IMR-90 (cell line): ENCODE measurements at regions not wholly inside any gene's neighbourhood (a gene's known extent, or its start where the extent isn't known, plus 50 kb on each side); places are given as distances from the start of the nearest gene placed in this dataset.

ENCODE experiments used
- BHLHE40 ChIP-seq: fragments of 150-350 bp; IDR thresholded peaks from 2 replicates; pipeline ENCODE4 v1.6.1; 2016; ENCODE audit warnings: mild to moderate bottlenecking, low read depth, low read length
- CEBPB ChIP-seq: IDR thresholded peaks from 2 replicates; pipeline ENCODE4 v1.6.1; 2012; ENCODE audit warnings: low read depth, low read length, improper control_type of control experiment
- CHD1 ChIP-seq: IDR thresholded peaks from 2 replicates; pipeline ENCODE4 v1.6.1; 2012; ENCODE audit warnings: low read depth, low read length, improper control_type of control experiment
- FOS ChIP-seq: fragments of 150-350 bp; IDR thresholded peaks from 2 replicates; pipeline ENCODE4 v1.6.1; 2016; ENCODE audit warnings: low read depth, low read length
- MAFK ChIP-seq: IDR thresholded peaks from 2 replicates; pipeline ENCODE4 v1.6.1; 2012; ENCODE audit warnings: low read depth, low read length, improper control_type of control experiment
- MXI1 ChIP-seq: IDR thresholded peaks from 2 replicates; pipeline ENCODE4 v1.6.1; 2012; ENCODE audit warnings: low read depth, mild to moderate bottlenecking, low read length, moderate library complexity, borderline replicate concordance
- NFE2L2 ChIP-seq: fragments of 150-350 bp; IDR thresholded peaks from 2 replicates; pipeline ENCODE4 v1.6.1; 2016; ENCODE audit warnings: low read depth, mild to moderate bottlenecking, low read length
- POLR2A ChIP-seq: IDR thresholded peaks from 2 replicates; pipeline ENCODE4 v1.6.1; 2012; ENCODE audit warnings: mild to moderate bottlenecking, low read depth, low read length
- RAD21 ChIP-seq: IDR thresholded peaks from 2 replicates; pipeline ENCODE4 v1.6.1; 2012; ENCODE audit warnings: low read length, improper control_type of control experiment
- RCOR1 ChIP-seq: IDR thresholded peaks from 2 replicates; pipeline ENCODE4 v1.6.1; 2012; ENCODE audit warnings: mild to moderate bottlenecking, low read length, improper control_type of control experiment; ENCODE audit not compliant: insufficient replicate concordance
- RFX5 ChIP-seq: IDR thresholded peaks from 2 replicates; pipeline ENCODE4 v1.8.0; 2012; ENCODE audit warnings: low read depth, mild to moderate bottlenecking, low read length, moderate library complexity
- SMC3 ChIP-seq: fragments of 150-350 bp; IDR thresholded peaks from 2 replicates; pipeline ENCODE4 v1.6.1; 2016; ENCODE audit warnings: low read depth, mild to moderate bottlenecking, antibody characterized with exemption, low read length, moderate library complexity
- TF ChIP-seq, protein P1 (sequence below): conservative IDR thresholded peaks from 2 replicates; pipeline ENCODE4 v1.5.1; 2012; ENCODE audit warnings: mild to moderate bottlenecking, low read depth, low read length, improper control_type of control experiment
- TF ChIP-seq, protein P2 (sequence below): fragments of 150-350 bp; IDR thresholded peaks from 2 replicates; pipeline ENCODE4 v1.6.1; 2016; ENCODE audit warnings: low read depth, mild to moderate bottlenecking, low read length, moderate library complexity, borderline replicate concordance

DNA sequence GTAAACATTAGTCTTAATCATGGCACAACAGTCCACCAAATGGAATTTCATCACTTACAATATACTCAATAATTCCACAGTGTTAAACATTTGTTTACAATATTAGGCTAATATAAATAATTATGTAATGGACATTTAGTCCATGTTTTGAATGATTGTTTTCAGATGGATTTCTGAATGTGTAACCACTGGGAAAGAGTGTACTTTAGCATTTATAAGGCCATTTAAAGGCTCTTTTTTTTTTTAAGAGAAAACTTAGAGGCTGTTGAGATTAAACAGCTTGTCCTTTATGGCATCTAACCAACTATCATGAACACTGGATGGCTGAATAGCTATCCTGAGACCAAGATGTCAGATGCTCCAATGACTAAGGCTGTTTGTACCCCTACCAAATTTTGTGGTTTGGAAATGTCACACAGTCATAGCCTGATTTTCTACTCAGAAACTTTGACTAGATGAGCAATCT is 248.3 kb upstream of the GLI3 start:
- TF ChIP-seq, protein P1, sequence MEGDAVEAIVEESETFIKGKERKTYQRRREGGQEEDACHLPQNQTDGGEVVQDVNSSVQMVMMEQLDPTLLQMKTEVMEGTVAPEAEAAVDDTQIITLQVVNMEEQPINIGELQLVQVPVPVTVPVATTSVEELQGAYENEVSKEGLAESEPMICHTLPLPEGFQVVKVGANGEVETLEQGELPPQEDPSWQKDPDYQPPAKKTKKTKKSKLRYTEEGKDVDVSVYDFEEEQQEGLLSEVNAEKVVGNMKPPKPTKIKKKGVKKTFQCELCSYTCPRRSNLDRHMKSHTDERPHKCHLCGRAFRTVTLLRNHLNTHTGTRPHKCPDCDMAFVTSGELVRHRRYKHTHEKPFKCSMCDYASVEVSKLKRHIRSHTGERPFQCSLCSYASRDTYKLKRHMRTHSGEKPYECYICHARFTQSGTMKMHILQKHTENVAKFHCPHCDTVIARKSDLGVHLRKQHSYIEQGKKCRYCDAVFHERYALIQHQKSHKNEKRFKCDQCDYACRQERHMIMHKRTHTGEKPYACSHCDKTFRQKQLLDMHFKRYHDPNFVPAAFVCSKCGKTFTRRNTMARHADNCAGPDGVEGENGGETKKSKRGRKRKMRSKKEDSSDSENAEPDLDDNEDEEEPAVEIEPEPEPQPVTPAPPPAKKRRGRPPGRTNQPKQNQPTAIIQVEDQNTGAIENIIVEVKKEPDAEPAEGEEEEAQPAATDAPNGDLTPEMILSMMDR = no peak
- TF ChIP-seq POLR2A (no peak), RCOR1 (no peak), SMC3 (no peak), BHLHE40 (no peak), RAD21 (no peak), CEBPB (no peak), CHD1 (no peak), MXI1 (no peak), MAFK (no peak), RFX5 (no peak), FOS (no peak), NFE2L2 (no peak)
- TF ChIP-seq, protein P2, sequence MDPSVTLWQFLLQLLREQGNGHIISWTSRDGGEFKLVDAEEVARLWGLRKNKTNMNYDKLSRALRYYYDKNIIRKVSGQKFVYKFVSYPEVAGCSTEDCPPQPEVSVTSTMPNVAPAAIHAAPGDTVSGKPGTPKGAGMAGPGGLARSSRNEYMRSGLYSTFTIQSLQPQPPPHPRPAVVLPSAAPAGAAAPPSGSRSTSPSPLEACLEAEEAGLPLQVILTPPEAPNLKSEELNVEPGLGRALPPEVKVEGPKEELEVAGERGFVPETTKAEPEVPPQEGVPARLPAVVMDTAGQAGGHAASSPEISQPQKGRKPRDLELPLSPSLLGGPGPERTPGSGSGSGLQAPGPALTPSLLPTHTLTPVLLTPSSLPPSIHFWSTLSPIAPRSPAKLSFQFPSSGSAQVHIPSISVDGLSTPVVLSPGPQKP = no peak
